NOMO-1 treated with dmso at 0.1 percent for 144 hours (cell line): ENCODE measurements at regions not wholly inside any gene's neighbourhood (a gene's known extent, or its start where the extent isn't known, plus 50 kb on each side); places are given as distances from the start of the nearest gene placed in this dataset.

Experiments used
- DNase-seq: peaks from one replicate; lab custom pipeline; 2025; ENCODE audit not compliant: unreplicated experiment; lab: John Stamatoyannopoulos, UW

DNA sequence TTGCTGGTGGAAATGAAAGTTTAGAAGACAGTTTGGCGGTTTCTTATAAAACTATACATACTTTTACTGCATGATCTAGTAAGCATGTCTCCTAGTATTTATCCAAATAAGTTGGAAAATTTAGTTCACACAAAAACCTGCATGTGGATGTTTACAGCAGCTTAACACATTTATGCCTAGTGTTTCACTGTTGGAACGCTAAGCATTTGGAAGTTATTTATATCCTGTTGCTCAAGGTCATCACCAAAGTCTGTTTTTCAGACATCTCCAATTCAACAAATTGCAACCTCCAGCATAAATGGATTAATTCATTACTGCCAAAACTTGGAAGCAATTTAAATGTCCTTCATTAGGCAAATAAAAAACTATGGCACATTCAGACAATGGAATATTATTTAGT, 461.8 kb downstream of the SUCLA2 start:
- DNase-seq, result no peak

GRCh38 chr13:47523771-47524170, 477.3 kb downstream of the SUCLA2 start:
- DNase-seq, result no peak

GRCh38 chr13:47521890-47522487, 479.1 kb downstream of the SUCLA2 start:
- DNase-seq, result no peak

- peak; percentile 33 for DNase-seq
Observed at GRCh38 chr13:47519626-47520025, 481.4 kb downstream of the SUCLA2 start.

- DNase-seq, result no peak
Observed at GRCh38 chr13:47518530-47518929, 482.5 kb downstream of the SUCLA2 start.

DNA sequence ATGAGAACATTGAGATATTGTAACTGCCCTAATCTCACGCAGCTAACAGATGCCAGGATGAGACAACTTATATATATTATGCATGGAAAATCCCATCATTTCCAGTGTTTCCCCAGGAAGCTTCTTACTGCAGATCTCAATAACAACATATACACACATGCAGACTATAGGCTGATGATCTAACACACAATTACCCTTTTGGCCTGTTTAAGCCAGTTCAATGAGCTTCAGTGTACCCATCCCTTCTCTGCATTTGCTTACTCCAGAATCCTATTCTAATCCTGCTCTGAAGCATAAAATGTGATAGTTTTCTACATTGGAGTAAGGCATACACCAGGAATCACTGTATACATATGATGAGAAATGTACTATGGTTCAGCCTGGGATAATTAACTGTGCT, 489.4 kb downstream of the SUCLA2 start:
- DNase-seq, result no peak

- no peak for DNase-seq
Observed at GRCh38 chr13:47508527-47509228, 492.4 kb downstream of the SUCLA2 start.

GRCh38 chr13:47503475-47503874, 497.6 kb downstream of the SUCLA2 start:
- DNase-seq, result no peak

DNA sequence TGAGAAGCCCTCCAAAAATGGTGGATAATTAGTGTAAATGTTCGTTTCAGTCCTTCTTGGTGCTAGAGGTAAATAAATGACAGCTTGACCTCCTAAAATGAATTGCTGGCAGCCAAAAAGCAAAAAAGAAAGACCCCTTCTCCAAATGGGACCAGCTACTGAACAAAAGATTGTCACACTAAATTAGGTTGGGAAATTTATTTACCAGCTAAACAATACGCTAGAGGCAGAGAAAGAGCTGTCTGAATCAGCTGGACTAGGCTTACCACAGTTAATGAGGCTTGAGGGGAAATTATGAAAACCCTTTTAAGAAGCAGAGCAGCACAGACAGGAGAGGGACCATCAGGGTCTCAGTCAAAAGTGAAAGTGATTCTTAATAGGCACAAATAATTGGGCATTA, 498.9 kb downstream of the SUCLA2 start:
- DNase-seq, result no peak

GRCh38 chr13:47499358-47500150, 501.5 kb downstream of the SUCLA2 start:
- peak; percentile 52 for DNase-seq

DNA sequence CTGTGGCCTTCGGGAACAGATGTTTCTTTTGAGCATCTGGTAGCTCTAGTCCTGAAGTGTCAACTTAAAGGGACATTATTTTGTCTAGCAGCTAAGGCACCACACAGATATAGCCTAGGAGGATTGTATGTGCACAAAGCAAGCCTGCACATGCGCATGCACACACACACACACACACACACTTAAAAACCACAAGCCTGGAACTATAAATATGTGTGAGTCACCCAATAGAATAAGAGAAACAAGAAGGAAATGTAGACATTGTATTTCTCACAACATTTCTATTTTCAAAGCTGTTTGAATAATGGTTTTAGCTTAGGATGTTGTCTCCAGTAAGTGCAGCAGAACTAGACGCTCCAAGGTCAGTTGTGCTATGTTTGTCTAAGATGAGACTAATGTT, 516.5 kb downstream of the SUCLA2 start:
- DNase-seq, result peak; percentile 50

GRCh38 chr13:47481536-47481935, 519.5 kb downstream of the SUCLA2 start:
- DNase-seq, result no peak

GRCh38 chr13:47480951-47481350, 520.1 kb downstream of the SUCLA2 start:
- peak; percentile 34 for DNase-seq

GRCh38 chr13:47480121-47480520, 521.0 kb downstream of the SUCLA2 start:
- no peak for DNase-seq

GRCh38 chr13:47478985-47479384, 522.1 kb downstream of the SUCLA2 start:
- no peak for DNase-seq

GRCh38 chr13:47475441-47475948, 525.6 kb downstream of the SUCLA2 start:
- peak; percentile 18 for DNase-seq

GRCh38 chr13:47474839-47475238, 526.2 kb downstream of the SUCLA2 start:
- no peak for DNase-seq

DNA sequence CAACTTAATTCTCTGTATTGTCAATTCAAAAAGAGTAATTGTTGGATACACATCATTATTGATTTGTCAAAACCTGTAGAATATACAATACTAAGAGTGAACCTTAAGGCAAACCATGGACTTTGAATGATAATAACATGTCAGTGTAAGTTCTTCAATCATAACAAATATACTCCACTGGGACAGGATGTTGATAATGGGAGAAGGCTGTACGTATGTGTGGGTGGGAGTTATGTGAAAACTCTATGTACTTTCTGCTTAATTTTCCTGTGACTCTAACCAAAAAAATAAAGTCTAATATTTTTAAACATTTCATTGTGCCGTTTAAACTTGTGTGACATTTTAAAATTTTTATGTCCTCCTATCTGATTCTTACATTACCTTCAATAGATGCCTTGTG, 526.7 kb downstream of the SUCLA2 start:
- no peak for DNase-seq

- DNase-seq, result no peak
Observed at GRCh38 chr13:47472516-47472915, 528.6 kb downstream of the SUCLA2 start.

GRCh38 chr13:47463726-47464125, 537.3 kb downstream of the SUCLA2 start:
- no peak for DNase-seq

DNA sequence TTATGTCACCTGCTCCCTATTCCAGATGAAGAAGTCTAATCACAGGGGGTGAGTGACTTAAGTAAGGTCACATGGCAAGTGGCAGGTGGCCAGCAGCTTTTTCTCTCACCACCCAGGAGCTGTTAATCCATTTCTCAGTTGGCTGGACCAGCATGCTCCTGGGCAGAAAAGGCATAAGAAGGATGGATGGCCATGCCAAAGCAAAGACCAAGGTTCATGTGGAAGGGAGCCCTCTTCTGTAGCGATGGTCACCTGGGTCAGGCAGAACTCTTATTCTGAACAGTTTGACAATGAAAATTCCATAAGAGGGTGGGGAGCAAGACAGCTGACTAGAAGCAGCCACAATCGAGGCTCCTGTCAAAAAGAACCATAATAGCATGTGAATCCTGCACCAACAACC, 538.1 kb downstream of the SUCLA2 start:
- no peak for DNase-seq

- DNase-seq, result no peak
Observed at GRCh38 chr13:47461816-47462215, 539.3 kb downstream of the SUCLA2 start.
